ENCODE measurements at regions not wholly inside any gene's neighbourhood (a gene's known extent, or its start where the extent isn't known, plus 50 kb on each side); places are given as distances from the start of the nearest gene placed in this dataset.

GRCh38 chr19:30132343-30133075 lies 190.5 kb downstream of the URI1 start:
- TF ChIP-seq CTCF (conservative IDR thresholded peaks at IDR 0.05), result no peak
- no peak for TF ChIP-seq EZH2 (IDR thresholded peaks at IDR 0.05; ENCODE audit: low read depth)
